Left lung (tissue), 4 donors: ENCODE measurements at regions not wholly inside any gene's neighbourhood (a gene's known extent, or its start where the extent isn't known, plus 50 kb on each side); places are given as distances from the start of the nearest gene placed in this dataset.

Experiments used
- ATAC-seq: fragments of 200-7000 bp; cut with Tn5 transposase; one replicate; pipeline ENCODE4 v1.9.1; 2020; ENCODE audit warnings: moderate library complexity
- DNase-seq, 4 donors: peaks; one replicate each; pipeline ENCODE4 v3.0.0-alpha.2; 2013 to 2020
- H3K27ac ChIP-seq, 2 donors: fragments of 200-600 bp; sonication (generic) in 1 of 2; one replicate each; pipeline versions ENCODE4 v1.5.0 to v1.8.0; 2020 to 2021
- H3K27me3 ChIP-seq, 2 donors: fragments of 200-600 bp; sonication (generic) in 1 of 2; one replicate each; pipeline versions ENCODE4 v1.5.0 to v1.8.0; 2020 to 2021
- H3K36me3 ChIP-seq, 2 donors: fragments of 200-600 bp; sonication (generic) in 1 of 2; one replicate each; pipeline versions ENCODE4 v1.5.0 to v1.8.0; 2020 to 2021
- H3K4me1 ChIP-seq, 2 donors: fragments of 200-600 bp; one replicate each; pipeline ENCODE4 v1.8.0; 2021
- H3K4me3 ChIP-seq, 2 donors: fragments of 200-600 bp; sonication (generic) in 1 of 2; one replicate each; pipeline versions ENCODE4 v1.5.0 to v1.8.0; 2020 to 2021; ENCODE audit warnings: mild to moderate bottlenecking in 1 of 2
- H3K9me3 ChIP-seq, 2 donors: fragments of 200-600 bp; sonication (generic) in 1 of 2; one replicate each; pipeline versions ENCODE4 v1.5.0 to v1.8.0; 2020 to 2021
- intact Hi-C, 2 donors: fragments of 100-400 bp; cut with DNase I; formaldehyde crosslinking; loops; one replicate each; pipeline versions ENCODE4 v1.11.2 to v1.14.2; 2022
- TF ChIP-seq, protein P1 (sequence below), 2 donors: fragments of 200-600 bp; sonication (generic) in 1 of 2; IDR thresholded peaks; one replicate each; pipeline versions ENCODE4 v1.5.0 to v1.8.0; 2021; ENCODE audit warnings: antibody characterized with exemption in 2 of 2
- donor health status: DM: no; HTN: yes; CAD: no.
- donor health status: DM: no; HTN: no; CAD: no.

DNA sequence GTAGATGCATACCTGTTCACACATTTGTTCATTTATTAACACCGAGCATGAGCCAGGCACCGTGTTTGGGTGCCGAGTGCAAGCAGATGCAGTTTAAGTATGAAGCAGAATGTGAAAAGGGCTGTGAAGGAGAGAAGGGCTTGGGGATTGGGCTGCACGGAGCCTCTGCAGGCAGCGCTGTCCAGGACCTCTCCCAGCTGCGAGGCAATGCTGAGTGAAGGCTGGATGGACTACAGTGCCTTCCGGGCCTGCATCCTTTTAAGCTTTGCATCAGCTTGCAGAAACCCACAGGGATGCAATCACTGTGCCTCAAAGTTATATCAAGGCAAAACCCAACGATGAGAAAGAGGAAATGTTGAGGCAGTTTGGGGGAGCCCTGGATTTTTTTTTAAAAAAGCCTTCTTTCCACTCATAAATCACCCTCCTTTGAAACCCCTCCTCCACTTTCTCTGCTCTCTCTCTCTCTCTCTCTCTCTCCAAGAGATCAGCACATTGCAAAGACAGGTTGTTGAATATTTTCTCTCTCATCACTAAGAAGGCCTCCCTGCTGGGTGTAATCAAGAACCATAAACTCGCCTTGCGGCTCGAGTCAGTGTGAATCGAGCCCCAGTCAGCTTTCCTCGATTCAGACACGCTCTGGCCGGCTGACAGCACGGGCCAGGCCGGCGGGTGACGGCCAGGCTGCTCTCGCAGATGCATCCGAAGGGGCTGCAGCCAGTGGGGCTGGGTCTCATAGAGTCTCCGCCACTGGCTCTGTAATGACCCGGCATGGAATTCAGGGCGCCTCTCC is 89.2 kb upstream of the POU3F1 start:
- Histone ChIP-seq H3K36me3 (no peaks in the 10 kb centered on the region), H3K27ac (no peak overlapping the region), H3K4me3 (no peak overlapping the region), H3K27me3 (peaks cover 25 to 94% of the 10 kb centered on the region in 2 donors), H3K9me3 (no peaks in the 10 kb centered on the region), H3K4me1 (peaks cover 5 to 9% of the 10 kb centered on the region in 2 donors)
- ATAC-seq (no peak), DNase-seq (no peak)
- intact Hi-C loops: no loop called here
- TF ChIP-seq, protein P1, sequence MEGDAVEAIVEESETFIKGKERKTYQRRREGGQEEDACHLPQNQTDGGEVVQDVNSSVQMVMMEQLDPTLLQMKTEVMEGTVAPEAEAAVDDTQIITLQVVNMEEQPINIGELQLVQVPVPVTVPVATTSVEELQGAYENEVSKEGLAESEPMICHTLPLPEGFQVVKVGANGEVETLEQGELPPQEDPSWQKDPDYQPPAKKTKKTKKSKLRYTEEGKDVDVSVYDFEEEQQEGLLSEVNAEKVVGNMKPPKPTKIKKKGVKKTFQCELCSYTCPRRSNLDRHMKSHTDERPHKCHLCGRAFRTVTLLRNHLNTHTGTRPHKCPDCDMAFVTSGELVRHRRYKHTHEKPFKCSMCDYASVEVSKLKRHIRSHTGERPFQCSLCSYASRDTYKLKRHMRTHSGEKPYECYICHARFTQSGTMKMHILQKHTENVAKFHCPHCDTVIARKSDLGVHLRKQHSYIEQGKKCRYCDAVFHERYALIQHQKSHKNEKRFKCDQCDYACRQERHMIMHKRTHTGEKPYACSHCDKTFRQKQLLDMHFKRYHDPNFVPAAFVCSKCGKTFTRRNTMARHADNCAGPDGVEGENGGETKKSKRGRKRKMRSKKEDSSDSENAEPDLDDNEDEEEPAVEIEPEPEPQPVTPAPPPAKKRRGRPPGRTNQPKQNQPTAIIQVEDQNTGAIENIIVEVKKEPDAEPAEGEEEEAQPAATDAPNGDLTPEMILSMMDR (IDR thresholded peaks at IDR 0.05): no peak

DNA sequence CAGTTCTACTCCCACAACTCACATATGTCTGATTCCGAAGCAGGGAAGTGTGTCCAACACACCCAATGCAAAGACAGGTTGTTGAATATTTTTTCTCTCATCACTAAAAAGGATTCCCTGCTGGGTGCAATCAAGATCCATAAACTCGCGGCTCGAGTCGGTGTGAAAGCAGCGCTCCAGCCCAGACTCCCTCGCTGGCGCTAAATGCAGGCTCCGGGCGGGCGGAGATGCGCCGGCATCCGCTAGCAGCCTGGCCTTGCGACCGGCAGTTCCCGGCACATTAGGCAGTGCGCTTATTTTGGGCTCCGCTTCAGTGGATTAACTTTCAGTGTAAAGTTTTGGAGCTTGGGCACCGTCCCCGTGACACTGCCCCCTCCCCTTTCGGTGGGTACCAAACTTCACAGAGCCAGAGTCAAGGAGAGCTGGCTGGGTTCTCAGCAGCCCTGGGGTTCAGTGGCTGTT is 87.7 kb upstream of the POU3F1 start:
- no peak for DNase-seq
- H3K27me3 ChIP-seq: peaks cover 25 to 81% of the 10 kb centered on the region in 2 donors
- TF ChIP-seq, protein P1 (IDR thresholded peaks at IDR 0.05): no peak
- peaks cover 0 to 5% of the 10 kb centered on the region in 2 donors for H3K4me1 ChIP-seq
- H3K36me3 ChIP-seq: no peaks in the 10 kb centered on the region
- H3K9me3 ChIP-seq: no peaks in the 10 kb centered on the region
- no peak for ATAC-seq
- intact Hi-C loops: no loop called here
- H3K27ac ChIP-seq: no peak overlapping the region
- H3K4me3 ChIP-seq: no peak overlapping the region

DNA sequence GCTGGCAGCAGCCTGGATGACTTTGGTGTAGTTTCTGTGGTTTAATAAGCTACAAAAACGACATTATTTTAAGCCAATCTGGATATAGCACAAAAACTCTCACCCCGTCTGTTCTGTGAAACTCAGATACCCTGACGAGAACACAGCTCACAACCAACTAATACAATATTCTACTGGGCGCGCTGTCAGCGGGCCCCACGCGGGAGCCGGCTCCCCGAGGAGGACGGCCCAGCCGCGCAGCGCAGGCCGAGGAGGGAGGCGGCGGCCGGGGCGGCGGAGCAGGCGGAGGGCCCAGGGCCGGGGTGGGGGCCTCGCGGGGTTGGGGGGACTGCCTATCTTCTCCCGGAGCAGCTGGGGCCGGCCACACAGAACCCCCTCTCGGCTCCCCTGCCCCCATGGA is 87.2 kb upstream of the POU3F1 start:
- TF ChIP-seq, protein P1 (IDR thresholded peaks at IDR 0.05): no peak
- H3K9me3 ChIP-seq: no peaks in the 10 kb centered on the region
- no peaks in the 10 kb centered on the region for H3K36me3 ChIP-seq
- DNase-seq: no peak
- H3K27ac ChIP-seq: no peak overlapping the region
- intact Hi-C loops: no loop called here
- peaks cover 0 to 2% of the 10 kb centered on the region in 2 donors for H3K4me1 ChIP-seq
- ATAC-seq: no peak
- no peak overlapping the region for H3K4me3 ChIP-seq
- peaks cover 25 to 75% of the 10 kb centered on the region in 2 donors for H3K27me3 ChIP-seq

DNA sequence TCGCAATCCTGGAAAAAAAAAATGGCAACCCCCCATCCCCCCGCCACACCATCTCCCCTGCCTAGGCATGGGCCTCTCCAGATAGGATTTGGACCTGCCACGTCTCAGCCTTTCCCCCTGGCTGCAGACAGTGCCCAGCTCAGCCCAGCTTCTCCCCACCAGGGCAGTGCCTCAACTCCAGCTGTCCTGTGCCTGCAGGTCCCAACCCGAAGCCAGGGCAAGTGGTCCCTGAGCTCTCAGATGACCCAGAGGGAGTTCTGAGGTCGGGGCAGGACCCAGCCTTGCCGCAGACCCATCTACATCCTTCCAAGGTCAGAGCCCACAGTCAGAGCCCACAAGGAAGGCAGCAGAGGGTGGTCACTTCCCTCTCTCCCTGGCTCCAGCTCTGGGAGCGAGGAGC is 86.7 kb upstream of the POU3F1 start:
- DNase-seq: no peak
- intact Hi-C loops: no loop called here
- no peak overlapping the region for H3K27ac ChIP-seq
- H3K4me1 ChIP-seq: no peaks in the 10 kb centered on the region
- peaks cover 25 to 70% of the 10 kb centered on the region in 2 donors for H3K27me3 ChIP-seq
- H3K36me3 ChIP-seq: no peaks in the 10 kb centered on the region
- no peaks in the 10 kb centered on the region for H3K9me3 ChIP-seq
- no peak for ATAC-seq
- TF ChIP-seq, protein P1 (IDR thresholded peaks at IDR 0.05): no peak
- no peak overlapping the region for H3K4me3 ChIP-seq

DNA sequence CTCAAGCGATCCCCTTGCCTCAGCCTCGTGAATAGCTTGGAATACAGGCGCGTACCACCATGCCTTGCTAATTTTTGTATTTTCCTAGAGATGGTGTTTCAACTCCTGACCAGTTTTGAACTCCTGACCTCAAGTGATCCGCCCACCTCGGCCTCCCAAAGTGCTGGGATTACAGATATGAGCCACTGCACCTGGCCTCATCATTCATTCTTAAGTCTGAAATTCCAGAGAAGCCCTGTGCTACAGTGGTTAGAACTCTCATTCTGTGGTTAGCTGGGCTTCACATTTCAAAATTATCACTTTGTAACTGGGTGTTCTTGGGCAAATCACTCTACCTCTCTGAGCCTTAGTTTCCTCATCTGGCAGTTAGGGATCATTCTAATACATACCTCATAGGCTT is 86.1 kb upstream of the POU3F1 start:
- DNase-seq (no peak), ATAC-seq (no peak)
- Histone ChIP-seq H3K9me3 (no peaks in the 10 kb centered on the region), H3K4me3 (no peak overlapping the region), H3K27me3 (peaks cover 25 to 64% of the 10 kb centered on the region in 2 donors), H3K27ac (no peak overlapping the region), H3K36me3 (no peaks in the 10 kb centered on the region), H3K4me1 (no peaks in the 10 kb centered on the region)
- intact Hi-C loops: no loop called here
- TF ChIP-seq, protein P1 (IDR thresholded peaks at IDR 0.05): no peak
